NCI-H2196 treated with DMSO at 0.1 percent for 48 hours (cell line): ENCODE measurements at regions not wholly inside any gene's neighbourhood (a gene's known extent, or its start where the extent isn't known, plus 50 kb on each side); places are given as distances from the start of the nearest gene placed in this dataset.

Experiments
- DNase-seq: peaks from one replicate; lab custom pipeline; 2025; ENCODE audit not compliant: unreplicated experiment; lab: John Stamatoyannopoulos, UW

- no peak for DNase-seq
Observed at GRCh38 chr3:41026394-41027177, 172.7 kb upstream of the CTNNB1 start.

DNA sequence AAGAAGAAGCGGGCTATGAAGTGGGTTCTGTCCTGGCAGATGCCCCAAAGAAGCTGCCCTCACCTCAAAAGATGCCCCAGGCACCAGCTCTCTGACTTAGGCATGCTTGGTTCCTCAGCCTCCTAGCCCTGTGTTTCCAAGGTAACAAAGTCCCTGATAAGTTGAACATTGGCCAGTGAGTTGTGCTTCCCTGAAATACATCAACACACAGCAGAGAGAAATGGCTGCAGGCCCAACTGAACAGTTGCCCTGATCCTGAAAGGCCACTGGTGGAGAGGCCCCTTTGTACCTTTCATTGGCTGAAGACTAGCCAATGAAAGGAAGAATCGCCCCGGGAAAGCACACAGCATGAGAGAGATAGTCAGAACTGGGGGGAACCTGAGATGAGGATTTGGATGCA lies 169.9 kb upstream of the CTNNB1 start:
- no peak for DNase-seq

DNA sequence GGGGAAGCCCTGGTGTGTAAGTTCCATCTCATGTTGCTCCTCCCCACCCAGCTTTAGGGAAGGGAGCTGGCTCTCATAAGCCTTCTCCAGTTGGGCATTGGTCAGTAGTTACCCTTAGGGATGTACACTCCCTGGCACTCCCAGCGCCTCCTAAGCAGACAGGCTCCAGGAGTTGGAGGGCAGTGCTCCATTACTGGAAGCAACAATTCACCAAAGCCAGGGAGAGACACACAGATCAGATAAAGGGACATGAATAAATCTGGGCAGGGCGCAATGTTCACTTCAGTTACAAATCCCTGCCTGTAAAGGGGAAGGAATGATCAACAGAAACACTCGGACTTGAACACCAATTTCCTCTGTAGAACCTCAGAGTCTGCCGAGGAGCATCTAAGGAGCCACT lies 169.1 kb upstream of the CTNNB1 start:
- no peak for DNase-seq

DNA sequence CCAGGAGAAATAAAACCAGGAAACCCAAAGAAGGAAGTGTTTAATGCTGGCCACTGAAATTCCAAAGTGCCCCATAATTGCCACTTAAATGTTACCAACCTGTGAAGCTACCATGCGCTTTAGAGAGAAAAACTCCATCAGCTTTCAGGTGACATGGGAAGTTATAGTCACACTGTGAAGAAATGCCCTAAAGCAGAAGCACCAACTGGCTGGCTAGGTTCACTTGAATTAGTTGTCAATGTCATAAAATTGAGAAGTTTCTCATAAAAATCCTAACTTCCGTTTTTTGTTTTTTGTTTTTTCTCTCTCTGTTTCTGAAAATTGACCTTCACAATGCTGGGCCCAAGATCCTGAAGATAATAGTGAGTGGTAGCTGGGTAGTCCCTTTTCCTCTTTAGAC lies 167.9 kb upstream of the CTNNB1 start:
- DNase-seq, result no peak

DNA sequence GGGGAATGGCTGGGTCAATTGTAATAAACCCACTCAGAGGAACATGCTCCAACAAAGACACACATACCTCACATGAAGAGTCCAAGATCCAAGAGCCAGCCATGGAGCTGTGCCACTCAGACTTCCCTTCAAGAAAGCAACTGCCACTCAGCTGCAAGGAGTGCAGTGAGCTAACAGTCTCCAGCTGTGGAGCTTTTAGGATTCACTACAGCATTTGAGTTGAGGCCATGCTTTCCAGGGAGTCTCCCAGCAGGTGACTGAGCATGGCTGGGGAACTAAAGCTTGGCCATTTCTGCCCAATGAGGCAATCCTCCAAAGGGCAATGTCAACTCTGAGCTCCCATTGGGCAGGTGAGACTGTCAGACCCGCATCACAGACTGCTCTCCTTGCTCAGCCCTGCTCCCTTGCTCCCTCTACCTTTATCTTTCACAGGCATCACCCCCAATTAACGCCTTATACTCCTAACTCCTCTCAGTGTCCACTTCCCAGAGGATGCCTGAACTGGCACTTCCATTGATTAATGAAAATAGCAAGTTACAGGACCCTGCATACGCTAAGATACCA lies 165.3 kb upstream of the CTNNB1 start:
- DNase-seq, result no peak

- DNase-seq, result no peak
Observed at GRCh38 chr3:41035456-41036022, 163.8 kb upstream of the CTNNB1 start.

DNA sequence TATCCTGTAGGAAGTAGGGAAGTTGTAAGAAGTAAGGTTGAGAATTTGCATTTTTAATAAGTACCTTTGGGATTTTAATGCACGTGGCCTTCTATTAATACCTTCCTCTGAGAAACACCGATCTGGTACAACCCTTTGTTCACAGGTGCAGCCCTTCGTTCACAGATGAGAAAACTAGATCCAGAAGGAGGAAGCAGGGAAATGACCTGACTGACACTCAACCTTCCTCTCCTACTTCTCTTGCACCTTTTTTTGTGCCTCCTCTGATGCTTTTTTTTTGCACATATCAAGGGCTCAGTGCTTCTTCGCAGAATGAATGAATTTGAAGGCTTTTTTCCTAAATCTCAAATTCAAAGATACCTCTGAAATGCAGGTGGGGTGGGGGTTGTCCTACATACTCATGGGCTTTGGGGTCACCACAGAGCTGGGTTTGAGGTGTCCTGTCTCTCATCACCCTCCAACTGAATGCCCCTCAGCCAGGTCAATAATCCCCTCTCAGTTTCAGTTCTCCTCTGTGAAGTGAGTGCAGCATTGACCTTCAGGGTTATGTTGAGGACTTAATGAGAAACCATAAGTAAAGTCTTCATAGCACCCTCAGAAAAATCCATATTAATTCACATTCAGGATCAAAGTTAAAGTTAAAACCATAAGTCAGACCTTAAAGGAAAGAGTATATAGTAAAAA lies 161.5 kb upstream of the CTNNB1 start:
- no peak for DNase-seq

GRCh38 chr3:41040256-41040655 lies 159.0 kb upstream of the CTNNB1 start:
- no peak for DNase-seq

DNA sequence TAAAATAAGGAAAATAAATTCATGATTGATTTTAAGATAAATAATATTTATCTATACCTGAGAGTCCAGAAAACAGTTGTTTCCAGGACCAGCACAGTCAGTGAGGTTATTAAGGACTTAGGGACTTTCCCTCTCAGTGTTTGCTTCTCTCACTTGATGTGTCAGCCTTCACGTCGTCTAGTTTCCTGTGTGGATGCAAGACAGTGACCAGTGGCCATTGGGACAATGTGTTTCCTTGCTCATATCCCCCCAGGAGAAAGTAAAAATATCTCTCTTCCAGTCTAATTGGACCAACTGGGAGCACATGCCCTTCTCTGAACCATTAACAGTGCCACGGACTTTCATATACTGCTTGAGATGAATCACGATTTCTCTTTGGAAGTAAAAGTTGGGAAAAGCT lies 157.8 kb upstream of the CTNNB1 start:
- no peak for DNase-seq

GRCh38 chr3:41041899-41042298 lies 157.4 kb upstream of the CTNNB1 start:
- DNase-seq, result no peak

DNA sequence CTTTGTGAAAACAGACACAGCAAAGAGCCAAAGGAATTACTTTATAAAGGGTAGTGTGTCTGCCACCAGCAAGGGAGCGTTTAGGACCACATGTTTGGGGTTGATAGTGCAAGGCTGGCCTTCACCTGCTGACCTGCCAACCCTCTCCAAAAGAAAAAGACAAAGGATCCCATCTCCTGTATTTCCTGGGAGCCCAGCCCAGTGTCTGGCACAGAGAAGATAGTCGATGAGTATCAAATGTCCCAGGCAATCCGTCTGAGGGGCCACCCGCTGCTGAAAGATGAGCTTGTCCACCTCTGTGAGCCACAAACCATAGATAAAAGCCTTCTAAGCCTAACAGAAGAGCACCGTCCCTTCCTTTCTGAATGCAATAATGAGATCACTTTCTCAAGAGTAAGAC lies 154.8 kb upstream of the CTNNB1 start:
- DNase-seq, result no peak

- DNase-seq, result no peak
Observed at GRCh38 chr3:41045491-41045890, 153.8 kb upstream of the CTNNB1 start.

DNA sequence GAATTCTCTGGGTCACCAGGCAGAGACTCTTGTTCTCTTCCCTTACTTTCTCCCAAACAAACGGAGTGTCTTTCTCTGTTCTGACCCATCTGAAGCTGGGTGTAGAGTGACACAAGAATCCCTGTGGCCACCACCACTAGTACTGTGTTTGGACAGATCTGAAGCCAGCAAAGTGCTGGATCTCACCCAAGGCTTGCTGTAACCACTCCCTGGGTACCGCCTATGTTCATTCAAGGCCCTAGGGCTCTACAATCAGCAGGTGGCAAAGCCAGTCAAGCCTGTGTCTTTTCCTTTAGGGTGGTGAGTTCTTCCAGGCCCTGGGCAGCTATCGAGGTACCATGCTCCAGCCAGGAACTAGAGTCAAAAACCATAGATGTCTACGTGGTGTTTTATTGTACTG lies 149.2 kb upstream of the CTNNB1 start:
- no peak for DNase-seq

DNA sequence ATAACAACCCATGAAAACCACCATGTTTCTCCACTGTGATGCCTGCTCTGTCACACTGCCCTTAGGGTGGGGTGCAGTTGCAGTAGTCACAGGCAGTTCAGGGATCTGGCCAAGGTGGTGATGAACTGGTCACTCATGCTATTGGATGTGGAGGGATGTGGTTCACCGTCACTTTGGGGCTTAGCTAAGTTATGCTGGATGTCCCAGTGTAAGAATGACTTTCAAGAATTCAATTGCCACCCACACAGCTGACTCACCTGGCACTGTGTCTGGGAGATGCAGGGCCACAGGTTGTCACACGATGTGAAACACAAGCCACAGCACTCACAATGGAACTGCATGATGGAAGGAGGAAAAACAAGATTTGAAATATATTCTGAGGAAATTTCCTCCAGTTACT lies 146.1 kb upstream of the CTNNB1 start:
- DNase-seq, result no peak

- DNase-seq, result no peak
Observed at GRCh38 chr3:41060106-41060505, 139.2 kb upstream of the CTNNB1 start.

DNA sequence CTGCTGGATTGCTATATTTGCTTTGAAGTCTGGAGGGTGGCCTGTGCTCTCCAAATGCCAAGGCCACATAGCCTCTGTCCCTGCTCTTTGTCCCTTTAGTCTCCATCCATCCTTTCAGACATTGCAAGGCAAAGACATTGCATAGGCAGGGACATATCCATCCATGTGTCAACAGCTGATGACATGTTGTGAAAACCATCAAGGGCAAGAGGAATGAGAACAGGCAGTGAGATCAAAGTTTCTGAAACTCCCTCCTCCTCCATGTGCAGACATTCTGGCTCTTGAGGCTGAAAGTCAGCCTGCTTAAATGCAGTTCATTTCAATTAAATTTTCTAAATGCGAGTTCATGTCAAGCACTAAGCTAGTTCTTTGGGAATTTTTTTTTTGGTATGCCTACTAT lies 135.2 kb upstream of the CTNNB1 start:
- DNase-seq, result no peak

- no peak for DNase-seq
Observed at GRCh38 chr3:41064526-41064925, 134.8 kb upstream of the CTNNB1 start.

DNA sequence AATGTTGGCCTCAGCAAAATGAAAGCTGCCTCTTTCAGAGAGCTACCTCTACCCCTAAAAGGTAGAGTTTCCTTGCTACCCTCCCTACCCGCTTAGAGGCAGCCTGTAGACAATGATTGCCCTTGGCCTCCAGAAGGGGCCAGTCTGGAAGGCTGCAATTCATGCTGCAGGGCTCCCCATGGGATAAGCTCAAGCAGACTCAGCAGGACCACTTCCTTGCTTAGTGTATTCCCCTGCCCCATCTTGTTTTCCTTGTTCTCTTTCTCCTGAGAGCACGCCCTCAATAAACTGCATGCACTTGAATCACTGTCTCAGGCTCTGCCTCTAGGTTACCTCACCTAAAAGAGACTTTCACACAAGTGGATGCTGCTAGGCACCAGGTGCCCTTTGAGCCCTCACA lies 134.0 kb upstream of the CTNNB1 start:
- DNase-seq, result no peak

DNA sequence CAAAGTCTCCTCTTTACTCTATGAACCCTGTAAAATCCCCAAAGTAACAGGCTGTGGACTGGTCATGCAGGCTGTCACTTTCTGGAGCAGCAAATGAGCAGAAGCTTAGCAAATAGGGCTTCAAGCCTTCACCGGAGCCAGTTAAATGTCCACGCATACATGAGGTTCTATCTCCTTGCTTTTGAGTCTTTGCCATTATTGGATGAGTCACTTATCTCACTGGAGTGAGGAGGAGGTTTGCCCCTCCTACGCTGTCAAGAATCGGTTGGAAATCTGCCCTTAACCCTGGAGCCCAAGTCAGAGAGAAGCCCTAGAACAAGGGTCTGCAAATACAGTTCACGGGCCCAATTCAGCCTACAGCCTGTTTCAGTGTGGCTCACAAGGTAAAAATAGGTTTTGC lies 126.1 kb upstream of the CTNNB1 start:
- DNase-seq, result no peak

- no peak for DNase-seq
Observed at GRCh38 chr3:41075975-41076374, 123.3 kb upstream of the CTNNB1 start.

DNA sequence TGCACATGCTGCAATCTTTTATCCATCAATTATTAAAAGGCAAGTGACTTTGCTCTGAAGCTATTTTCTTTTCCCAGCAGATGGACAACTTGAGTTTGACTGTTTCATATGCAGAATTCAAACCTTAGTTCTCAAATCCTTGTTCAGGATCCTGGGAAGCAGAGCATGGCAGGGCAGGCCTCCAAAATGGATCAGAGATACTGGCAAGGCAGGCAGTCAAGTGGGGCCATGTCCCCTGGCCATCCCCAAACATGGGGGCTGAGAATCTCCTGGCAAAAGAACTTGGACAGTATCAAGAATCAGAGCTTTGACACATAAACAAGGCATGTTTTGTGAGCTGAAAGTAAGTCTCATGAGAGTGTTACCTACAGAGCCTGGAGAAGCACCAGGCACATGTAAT lies 122.9 kb upstream of the CTNNB1 start:
- no peak for DNase-seq

- no peak for DNase-seq
Observed at GRCh38 chr3:41080141-41080540, 119.2 kb upstream of the CTNNB1 start.
